HUDEP-2 (cell line): ENCODE measurements at regions not wholly inside any gene's neighbourhood (a gene's known extent, or its start where the extent isn't known, plus 50 kb on each side); places are given as distances from the start of the nearest gene placed in this dataset.
"Not testable (repeated sequence)": the region's sequence is repeated elsewhere in the genome, so short reads cannot be mapped to it uniquely, and the experiment has no call there.

Source experiments
- DNase-seq, 76 experiments: peaks; one replicate each; lab custom pipeline; 2025; ENCODE audit not compliant: unreplicated experiment in 76 of 76; lab: John Stamatoyannopoulos, UW

DNA sequence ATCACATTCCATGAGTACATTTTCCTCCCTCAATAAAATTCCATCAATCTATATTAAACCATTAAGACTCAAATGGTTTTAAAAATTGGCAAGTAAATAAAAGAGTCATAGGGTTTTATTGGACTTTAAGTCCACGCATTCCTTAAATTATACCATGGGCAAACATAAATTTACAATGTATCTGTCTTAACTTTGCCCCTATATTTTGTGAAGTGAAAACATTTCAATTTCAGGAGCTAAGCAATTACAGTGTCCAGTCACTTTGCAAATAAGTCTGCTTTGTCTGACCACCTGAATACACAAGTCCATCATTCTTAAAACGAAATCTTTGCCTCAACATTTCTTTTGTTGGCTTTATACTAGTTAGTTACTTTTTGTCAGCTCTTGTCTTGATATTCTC lies 197.5 kb upstream of the SEMA3D start:
- DNase-seq = no peak

DNA sequence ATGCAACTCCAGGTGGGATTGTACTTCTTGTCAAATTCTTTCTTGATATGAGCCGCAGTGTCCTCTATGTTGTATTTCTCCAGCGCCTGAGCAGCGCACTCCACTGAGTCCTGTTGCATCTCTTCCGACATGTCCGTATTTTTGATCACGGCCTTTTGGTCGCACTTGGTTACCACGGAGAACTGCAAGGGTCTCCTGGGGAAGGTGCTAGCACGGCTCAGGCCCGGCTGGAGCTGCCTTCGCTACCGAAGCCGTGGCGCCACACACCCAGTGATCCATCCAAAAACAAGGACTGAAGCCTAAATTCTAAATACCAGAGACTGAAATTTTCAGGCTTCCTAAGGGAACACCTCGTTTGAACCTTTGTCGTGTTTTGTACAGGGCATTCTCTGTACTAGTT lies 194.4 kb upstream of the SEMA3D start:
- no peak for DNase-seq

DNA sequence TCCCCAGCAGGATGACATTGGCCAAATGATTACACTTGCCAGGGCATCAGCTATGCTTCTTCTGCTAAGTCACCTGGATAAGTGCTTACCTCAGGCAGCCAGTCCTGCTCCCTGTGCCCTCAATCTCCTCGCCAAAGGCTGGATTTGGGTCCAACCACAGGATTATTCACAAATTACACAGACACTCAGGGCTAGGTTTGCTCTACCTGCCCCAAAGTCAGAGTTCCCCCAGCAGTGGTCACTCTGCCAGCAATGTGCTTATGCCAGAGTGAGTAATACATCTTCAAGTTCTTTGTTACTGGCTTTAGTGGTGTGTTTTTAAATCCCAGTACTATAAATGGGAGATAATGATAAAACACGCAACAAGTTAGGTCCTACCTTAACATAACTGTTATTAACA lies 189.7 kb upstream of the SEMA3D start:
- DNase-seq = no peak

DNA sequence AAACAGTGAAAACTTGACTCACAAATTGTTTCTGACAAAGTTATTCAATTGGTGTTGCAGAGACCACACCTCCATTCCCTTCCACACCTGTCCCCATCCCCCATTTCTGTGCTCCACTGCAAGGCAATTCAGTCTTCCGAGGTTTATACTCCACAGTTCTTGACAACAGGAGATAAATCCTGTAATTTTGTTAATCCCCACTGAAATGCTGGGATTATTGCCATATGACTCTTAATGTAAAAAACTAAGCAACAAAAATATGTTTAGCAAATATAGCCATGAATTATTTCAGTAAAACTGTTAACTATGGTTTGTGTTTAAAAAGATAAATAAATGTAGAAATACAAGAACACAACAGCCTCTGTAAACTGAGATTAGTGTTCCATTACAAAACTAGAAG lies 170.1 kb upstream of the SEMA3D start:
- no peak for DNase-seq

DNA sequence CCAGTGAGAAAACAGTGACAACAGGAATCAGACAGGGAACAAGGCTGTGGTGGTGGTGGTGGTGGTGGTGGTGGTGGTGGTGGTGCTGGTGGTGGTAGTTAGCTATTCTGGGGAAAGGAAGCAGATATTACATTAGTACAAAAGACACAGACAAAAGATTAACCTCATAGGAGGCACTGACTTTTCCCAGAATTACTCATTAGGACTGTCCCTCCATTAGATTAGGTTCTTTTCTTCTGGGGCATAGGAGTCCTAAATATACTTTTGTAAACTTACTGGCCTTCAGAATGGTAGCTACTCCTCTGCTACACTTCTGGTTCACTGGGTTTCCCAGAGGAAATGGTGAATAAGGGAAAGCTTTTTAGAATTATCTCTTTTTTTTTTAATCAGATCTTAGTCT lies 156.6 kb upstream of the SEMA3D start:
- DNase-seq = no peak

DNA sequence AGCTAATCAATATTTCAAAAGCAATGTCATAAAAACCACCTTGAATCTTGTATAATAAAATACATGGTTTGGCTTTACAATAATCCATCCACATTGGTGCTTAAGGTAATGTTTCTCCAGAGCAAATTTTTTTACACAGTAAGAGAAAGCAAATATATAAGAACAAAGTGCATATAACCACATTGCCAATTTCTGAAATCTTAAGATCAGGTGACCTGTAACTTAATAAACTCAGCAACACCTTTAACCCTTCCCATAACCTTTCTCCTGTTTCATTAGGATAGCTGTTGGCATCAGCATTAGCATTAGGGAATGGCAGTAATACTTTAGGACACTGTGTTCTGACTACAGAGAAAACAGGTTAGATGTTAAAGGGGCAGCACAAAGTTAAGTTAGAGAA lies 155.9 kb upstream of the SEMA3D start:
- no peak for DNase-seq

DNA sequence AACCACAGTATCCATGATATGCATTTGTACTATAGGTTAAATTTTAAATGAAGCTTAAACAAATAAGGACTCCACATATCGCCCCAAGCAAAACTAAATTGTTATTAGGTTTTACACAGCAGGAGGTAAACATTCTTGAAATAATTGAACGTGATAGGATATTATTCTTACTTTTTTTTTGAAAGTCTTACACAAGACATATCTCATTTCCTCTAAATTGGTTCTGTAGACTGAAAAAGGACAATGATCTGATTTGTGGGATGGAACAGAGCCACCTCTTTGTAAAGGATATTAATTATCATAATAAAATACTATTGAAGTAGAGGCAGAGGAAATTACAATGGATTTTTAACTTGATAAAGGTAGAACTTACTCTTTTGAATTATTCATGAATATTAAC lies 155.1 kb upstream of the SEMA3D start:
- DNase-seq = no peak

DNA sequence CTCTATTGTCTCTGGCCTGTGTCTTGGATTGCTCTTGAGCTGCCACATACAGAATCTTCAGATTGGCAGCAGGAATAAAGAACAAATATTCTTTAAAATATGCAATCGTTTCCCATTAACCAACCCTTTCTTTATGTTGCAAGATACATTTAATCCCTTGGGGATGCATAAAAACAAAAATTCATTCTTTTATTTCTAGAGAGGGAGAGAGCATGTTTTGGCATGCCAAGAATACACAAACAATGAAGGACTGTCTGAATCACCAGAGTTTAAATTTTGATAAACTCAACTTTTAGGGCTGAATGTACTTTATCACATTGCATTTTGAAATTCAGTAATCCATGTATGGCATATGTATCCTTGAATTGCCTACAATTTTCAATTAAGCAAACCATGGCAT lies 154.3 kb upstream of the SEMA3D start:
- DNase-seq = no peak

DNA sequence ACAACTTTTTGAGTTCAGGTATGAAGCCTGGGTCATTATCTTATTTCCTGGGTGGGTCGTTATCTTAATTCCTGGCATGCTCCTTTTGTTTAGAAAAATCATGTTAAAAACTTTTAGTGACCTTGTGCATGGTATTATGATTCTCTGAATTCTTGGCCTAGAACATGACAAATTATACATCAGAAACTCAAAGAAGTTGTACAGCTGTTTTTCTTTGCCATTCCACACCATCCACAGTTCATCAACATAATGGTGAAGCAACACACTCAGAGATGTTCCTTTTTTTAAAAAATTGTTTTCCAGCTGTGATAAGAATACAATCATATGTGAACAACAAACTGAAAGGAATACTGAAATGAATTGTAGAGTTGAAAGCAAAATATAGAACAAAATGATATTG lies 149.2 kb upstream of the SEMA3D start:
- DNase-seq = no peak

DNA sequence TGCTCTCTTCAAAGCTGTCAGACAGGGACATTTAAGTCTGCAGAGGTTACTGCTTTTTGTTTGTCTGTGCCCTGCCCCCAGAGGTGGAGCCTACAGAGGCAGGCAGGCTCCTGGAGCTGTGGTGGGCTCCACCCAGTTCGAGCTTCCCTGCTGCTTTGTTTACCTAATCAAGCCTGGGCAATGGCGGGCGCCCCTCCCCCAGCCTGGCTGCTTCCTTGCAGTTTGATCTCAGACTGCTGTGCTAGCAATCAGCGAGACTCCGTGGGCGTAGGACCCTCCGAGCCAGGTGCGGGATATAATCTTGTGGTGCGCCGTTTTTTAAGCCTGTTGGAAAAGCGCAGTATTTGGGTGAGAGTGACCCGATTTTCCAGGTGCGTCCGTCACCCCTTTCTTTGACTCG lies 148.3 kb upstream of the SEMA3D start:
- not testable (repeated sequence) for DNase-seq

DNA sequence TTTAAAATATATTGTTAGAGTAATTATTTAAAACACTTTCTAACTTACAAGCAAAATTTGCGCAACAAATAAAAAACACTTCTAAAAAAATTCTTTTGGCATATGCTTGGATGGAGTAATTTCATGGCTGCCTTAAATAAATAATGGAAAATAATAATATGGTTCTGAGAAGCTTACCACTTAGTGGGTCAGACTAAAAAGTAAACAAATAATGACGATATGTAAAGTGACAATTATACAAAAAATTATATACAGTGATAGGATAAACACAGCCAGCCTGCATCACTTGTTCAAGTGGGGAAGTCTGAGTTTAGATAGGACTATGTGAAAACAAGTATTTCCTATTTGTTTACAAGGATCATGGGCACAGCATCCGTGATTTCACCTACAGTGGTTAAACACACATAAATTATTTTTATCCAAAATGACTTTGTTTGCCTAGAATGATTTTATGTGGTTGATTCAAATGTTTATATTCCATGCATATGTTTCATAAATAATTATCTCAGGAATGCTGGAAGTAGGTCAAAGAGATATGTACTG lies 141.7 kb upstream of the SEMA3D start:
- no peak for DNase-seq

DNA sequence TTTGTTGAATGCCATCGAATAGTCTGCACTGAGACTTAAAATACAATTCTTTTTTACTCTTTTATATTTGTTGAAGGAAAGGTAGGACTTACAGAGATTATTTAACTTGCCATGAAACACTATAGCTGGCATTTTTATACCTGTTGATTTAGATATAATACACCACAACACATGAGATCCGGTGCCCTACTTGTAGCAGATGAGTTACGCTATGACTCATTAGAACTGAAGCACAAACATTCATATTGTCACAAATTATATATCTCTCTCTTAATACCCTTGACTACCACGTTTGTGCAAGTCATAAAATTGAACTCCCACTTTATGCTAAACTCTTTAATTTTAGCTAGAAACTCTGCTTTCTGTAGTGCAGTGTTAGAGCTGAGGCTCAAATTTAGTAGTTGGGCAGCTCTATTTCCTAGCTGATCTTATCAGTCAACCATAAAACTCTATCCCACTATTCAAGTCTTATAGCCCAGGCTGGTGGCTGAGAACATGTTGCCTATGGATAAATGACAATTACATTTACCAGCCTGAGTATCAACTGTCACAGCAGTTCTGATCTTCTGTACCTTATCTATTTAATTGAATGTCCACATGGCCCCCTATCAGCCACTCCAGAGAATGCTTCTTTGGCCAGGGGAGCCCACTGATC lies 137.4 kb upstream of the SEMA3D start:
- DNase-seq = no peak

DNA sequence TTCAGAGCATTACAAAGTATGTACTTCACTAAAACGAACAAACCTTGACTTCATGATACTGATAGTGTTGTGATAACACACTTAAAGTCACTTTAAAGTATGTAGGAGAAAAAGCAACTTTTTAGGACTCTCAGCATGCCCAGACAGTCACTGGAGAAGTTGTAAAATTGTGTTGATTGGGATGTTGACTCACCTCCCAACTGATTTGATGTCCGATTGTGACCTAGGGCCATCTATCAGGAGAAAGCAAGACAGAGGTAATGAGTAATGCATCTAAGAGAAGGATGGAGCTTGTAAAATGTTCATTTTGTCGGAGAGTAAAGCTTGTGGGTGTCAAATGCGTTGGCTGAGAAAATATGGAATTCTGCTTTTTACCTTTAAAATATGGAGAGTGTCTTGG lies 135.4 kb upstream of the SEMA3D start:
- no peak for DNase-seq

DNA sequence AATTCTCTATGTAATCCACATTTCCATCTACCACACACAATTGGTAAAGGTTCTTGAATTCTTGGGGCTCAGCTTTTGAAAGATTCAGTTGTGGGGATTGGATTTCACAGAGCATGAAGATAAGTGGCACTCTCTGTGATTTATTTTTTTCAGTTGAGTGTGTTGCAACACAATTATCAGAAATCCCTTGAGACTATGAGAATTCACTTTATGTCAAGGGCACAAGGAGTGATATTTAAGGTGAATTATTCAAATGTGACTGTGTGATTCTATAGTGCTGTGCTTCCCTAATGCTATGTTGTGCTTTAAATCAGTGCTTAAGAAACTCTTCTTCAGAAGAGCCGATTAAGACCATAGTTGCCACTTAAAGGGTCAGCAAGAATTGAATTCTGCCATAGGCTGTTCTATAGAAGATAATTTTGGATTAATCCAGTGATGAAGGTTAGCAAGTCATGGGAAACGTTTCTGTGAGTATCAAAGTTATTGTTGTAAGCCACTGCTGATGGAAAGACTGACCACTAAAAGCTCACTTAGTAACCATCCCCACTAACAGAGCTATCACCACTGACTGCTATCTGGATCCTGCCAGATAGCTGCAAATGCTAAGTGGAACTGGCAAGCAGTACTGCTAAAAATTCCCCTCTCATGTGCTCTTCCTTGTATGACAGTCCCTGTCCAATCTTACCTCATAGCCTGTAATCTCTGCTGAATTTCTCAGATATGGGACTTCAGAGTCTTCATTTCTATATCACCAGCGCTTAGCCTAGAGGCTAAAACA lies 134.0 kb upstream of the SEMA3D start:
- DNase-seq = no peak

DNA sequence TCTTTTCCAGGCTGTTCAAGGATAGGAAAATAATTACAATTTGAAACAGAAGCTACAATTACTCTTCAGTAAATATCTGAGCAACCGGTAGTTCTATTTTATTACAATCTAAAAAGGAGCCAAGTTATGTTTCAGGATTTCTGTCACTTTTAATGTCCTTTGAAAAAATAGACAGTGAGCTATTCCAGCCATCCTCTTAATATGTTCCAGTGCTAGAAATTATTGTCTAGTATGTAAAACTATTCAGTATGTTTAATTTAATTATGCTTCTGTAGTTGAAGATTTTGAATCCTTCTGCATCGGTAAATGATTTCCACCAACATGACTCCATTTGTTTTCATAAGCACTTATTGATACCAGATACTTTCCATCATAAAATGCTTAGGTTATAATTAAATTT lies 129.6 kb upstream of the SEMA3D start:
- DNase-seq = no peak

DNA sequence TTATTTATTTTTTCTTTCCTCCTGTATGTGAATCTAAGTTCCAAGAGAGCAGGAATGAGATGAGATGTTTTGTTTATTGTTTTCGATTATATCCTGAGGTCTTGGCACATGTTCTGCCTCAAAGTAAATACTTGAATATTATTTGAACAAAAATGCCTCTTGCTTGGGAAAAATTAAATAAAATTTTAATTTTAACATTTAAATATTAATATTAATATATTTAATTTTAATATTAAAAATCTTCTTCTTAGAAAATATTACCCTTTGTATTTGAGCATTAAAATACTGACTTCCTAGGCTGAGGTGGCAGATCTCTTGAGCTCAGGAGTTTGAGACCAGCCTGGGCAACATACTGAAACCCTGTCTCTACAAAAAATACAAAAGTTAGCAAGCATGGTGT lies 123.4 kb upstream of the SEMA3D start:
- DNase-seq = no peak

DNA sequence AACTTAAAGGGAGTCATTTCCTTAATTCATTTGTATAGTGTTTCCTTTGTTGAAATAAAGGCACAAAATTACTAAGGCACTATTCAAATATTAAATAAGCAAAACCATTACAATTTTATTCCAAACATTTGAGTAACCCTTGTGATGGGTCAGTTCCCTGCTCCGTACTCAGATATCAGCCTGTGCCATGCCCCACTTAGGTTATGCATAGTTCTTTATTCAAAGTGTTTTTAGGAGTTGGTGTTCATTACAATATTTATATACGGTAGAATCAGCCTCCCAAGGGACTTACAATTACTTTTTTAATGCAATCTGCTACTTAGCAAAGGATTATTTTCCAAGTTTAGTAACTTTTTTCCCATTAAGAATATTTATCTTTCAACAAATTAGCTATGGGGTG lies 119.3 kb upstream of the SEMA3D start:
- DNase-seq = no peak

DNA sequence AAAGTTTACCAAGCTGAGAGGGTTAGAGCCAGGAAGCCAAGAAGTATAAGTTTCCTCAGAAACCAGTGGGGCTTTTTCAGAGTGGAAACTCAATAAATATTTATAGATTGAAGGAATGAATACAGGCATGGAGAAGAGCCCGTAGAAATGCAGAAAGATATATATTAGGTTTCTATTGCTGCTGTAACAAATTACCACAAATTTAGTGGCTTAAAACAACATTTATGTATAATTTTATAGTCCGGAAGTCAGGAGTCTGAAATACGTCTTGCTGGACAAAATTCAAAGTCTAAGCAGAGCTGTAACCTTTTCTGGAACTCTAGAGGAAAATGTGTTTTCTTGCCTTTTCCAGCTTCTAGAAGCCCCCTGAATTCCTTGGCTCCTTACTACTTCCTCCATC lies 107.3 kb upstream of the SEMA3D start:
- DNase-seq = no peak

DNA sequence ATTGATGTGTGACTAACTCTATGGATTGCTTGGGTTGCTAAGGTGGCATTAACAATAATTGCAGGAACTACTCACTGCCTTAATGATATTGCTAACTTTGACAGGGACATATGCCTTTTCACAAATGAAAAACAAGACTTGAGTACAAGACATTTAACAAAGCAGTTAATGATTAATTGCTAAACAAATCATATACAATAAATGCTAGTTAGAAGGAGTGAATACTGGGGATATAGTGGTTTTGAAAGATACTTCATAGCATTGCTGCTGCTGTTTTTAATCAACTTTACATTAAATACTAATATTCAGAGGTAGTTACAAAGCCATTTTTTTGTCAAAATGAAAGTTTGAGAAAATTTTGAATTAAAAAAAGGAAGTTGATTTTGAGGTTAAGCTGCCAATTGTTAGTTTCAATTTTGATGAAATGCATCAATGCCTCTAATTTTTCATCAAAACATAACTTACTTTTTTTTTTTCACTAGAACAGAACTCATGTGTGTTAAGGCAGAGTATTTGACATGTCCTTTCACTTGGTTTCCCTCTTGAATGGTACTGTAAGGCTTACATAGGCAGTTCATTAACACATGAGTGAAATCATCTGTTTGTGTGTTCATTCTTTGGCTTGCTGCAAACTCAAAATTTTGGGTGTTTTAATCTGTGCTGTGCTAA lies 106.2 kb upstream of the SEMA3D start:
- no peak for DNase-seq

DNA sequence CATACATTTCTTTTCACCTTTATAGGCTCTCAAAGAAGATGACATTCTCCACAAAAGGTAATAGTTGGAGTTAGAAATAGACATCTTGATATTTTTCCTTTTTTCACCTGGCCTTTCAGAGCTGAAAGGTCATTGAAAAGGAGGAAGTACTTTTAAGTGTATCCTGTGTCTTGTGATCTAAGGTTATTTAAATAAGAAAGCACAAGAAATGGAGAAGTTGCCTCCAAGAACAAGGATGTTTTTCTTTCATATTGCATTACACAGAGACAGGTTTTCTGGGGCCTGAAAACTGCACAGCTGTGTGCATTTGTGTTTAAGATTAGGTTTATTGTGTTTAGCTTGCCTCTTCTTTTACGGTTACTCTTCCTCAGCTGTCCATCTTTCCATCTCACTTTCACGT lies 103.4 kb upstream of the SEMA3D start:
- DNase-seq = no peak

DNA sequence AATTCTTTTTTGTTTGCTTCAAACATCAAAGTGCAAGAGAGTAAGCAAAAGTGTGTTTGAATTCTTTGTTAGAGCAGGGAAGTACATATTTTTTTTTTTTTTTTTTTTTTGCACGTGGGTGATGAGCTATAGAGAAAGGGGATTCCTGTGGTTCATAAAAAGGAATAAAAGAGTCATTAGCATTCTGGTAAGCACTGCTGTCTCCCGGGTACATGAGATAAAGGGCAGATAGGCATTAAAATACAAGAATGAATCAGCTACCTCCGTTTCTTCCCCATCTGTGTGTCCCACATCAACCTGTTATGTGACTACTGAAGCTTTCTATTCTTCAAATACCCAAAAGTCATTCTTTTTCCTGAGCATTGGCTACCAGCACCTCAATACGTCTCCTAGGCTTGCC lies 102.4 kb upstream of the SEMA3D start:
- no peak for DNase-seq
